ENCODE measurements at regions not wholly inside any gene's neighbourhood (a gene's known extent, or its start where the extent isn't known, plus 50 kb on each side); places are given as distances from the start of the nearest gene placed in this dataset.

GRCh38 chr22:22433770-22434169 is 74.8 kb downstream of the ZNF280B start:
- TF ChIP-seq CTCF (IDR thresholded peaks at IDR 0.05; ENCODE audit: borderline replicate concordance) = no peak
- no peak for DNase-seq
- no peaks in the 10 kb centered on the region for H3K36me3 ChIP-seq
- peaks cover 14% of the 10 kb centered on the region for H3K9me3 ChIP-seq (replicated peaks)
- peaks cover 64% of the 10 kb centered on the region for H3K27me3 ChIP-seq (ENCODE audit: low read depth)
- H3K4me1 ChIP-seq = no peaks in the 10 kb centered on the region
- H3K4me3 ChIP-seq = no peak overlapping the region
- intact Hi-C loops (cut with micrococcal nuclease) = no loop called here
- no peak overlapping the region for H3K27ac ChIP-seq (replicated peaks)

Measured in left ventricle myocardium inferior (tissue), 1 donor.